GM18861 (cell line): ENCODE measurements at regions not wholly inside any gene's neighbourhood (a gene's known extent, or its start where the extent isn't known, plus 50 kb on each side); places are given as distances from the start of the nearest gene placed in this dataset.

Experiments
- ATAC-seq: cut with Tn5 transposase; IDR thresholded peaks from one replicate; pipeline ENCODE4 v1.9.1; 2021; ENCODE audit not compliant: unreplicated experiment

- ATAC-seq = no peak
Measured at GRCh38 chr12:24561882-24562770, 386.8 kb downstream of the BCAT1 start.

GRCh38 chr12:24561411-24561871 lies 387.5 kb downstream of the BCAT1 start:
- no peak for ATAC-seq

GRCh38 chr12:24560831-24561271 lies 388.1 kb downstream of the BCAT1 start:
- no peak for ATAC-seq

- no peak for ATAC-seq
Measured at GRCh38 chr12:24560192-24560775, 388.6 kb downstream of the BCAT1 start.

- ATAC-seq = no peak
Measured at GRCh38 chr12:24557738-24558137, 391.2 kb downstream of the BCAT1 start.

GRCh38 chr12:24555730-24556129 lies 393.2 kb downstream of the BCAT1 start:
- no peak for ATAC-seq

- ATAC-seq = no peak
Measured at GRCh38 chr12:24554612-24555295, 394.1 kb downstream of the BCAT1 start.

- no peak for ATAC-seq
Measured at GRCh38 chr12:24553259-24553658, 395.6 kb downstream of the BCAT1 start.

GRCh38 chr12:24551163-24551786 lies 397.6 kb downstream of the BCAT1 start:
- ATAC-seq = no peak

- no peak for ATAC-seq
Measured at GRCh38 chr12:24550609-24551008, 398.3 kb downstream of the BCAT1 start.

- no peak for ATAC-seq
Measured at GRCh38 chr12:24546661-24547060, 402.2 kb downstream of the BCAT1 start.

- ATAC-seq = no peak
Measured at GRCh38 chr12:24546084-24546483, 402.8 kb downstream of the BCAT1 start.

- no peak for ATAC-seq
Measured at GRCh38 chr12:24544368-24544767, 404.5 kb downstream of the BCAT1 start.

- ATAC-seq = no peak
Measured at GRCh38 chr12:24541193-24541871, 407.6 kb downstream of the BCAT1 start.

- no peak for ATAC-seq
Measured at GRCh38 chr12:24539646-24540045, 409.3 kb downstream of the BCAT1 start.

- no peak for ATAC-seq
Measured at GRCh38 chr12:24537083-24537860, 411.6 kb downstream of the BCAT1 start.

GRCh38 chr12:24535334-24536069 lies 413.4 kb downstream of the BCAT1 start:
- ATAC-seq = no peak

GRCh38 chr12:24534622-24535021 lies 414.3 kb downstream of the BCAT1 start:
- no peak for ATAC-seq

- no peak for ATAC-seq
Measured at GRCh38 chr12:24533716-24534352, 415.1 kb downstream of the BCAT1 start.
